Neural progenitor cell (in vitro differentiated cells): ENCODE measurements at regions not wholly inside any gene's neighbourhood (a gene's known extent, or its start where the extent isn't known, plus 50 kb on each side); places are given as distances from the start of the nearest gene placed in this dataset.

Experiments used
- DNase-seq: peaks from one replicate; pipeline ENCODE4 v3.0.0-alpha.2; 2016; ENCODE audit warnings: low spot score
- H2AFZ ChIP-seq: fragments of 200-600 bp; sonication (generic); replicated peaks from 2 replicates; pipeline ENCODE4 v1.6.1; 2016; ENCODE audit warnings: antibody characterized with exemption
- H3F3A ChIP-seq: fragments of 200-600 bp; sonication (generic); 2 replicates; pipeline ENCODE4 v1.6.1; 2016; ENCODE audit warnings: antibody characterized with exemption, low read depth
- H3K27ac ChIP-seq: fragments of 200-600 bp; sonication (generic); 2 replicates; pipeline ENCODE4 v1.5.1; 2016; ENCODE audit warnings: mild to moderate bottlenecking
- H3K27me3 ChIP-seq: fragments of 200-600 bp; sonication (generic); 2 replicates; pipeline ENCODE4 v1.6.1; 2016; ENCODE audit warnings: mild to moderate bottlenecking, moderate library complexity
- H3K36me3 ChIP-seq: fragments of 200-600 bp; sonication (generic); 2 replicates; pipeline ENCODE4 v1.5.1; 2016
- H3K4me1 ChIP-seq: fragments of 200-600 bp; sonication (generic); 2 replicates; pipeline ENCODE4 v1.6.1; 2016; ENCODE audit warnings: mixed run types
- H3K4me2 ChIP-seq: fragments of 200-600 bp; sonication (generic); 2 replicates; pipeline ENCODE4 v1.6.1; 2016
- H3K4me3 ChIP-seq: fragments of 200-600 bp; sonication (generic); 2 replicates; pipeline ENCODE4 v1.5.1; 2016
- H3K79me2 ChIP-seq: fragments of 200-600 bp; sonication (generic); 2 replicates; pipeline ENCODE4 v1.6.1; 2016; ENCODE audit warnings: low read depth
- H3K9ac ChIP-seq: fragments of 200-600 bp; sonication (generic); 2 replicates; pipeline ENCODE4 v1.6.1; 2016
- H3K9me3 ChIP-seq: fragments of 200-600 bp; sonication (generic); 2 replicates; pipeline ENCODE4 v1.5.1; 2016; ENCODE audit warnings: low read depth
- H4K20me1 ChIP-seq: fragments of 200-600 bp; sonication (generic); 2 replicates; pipeline ENCODE4 v1.6.1; 2016; ENCODE audit warnings: low read depth
- H3K27ac Mint-ChIP-seq: 3 replicates; pipeline ENCODE4 v1.8.0; 2021; ENCODE audit warnings: mixed read lengths
- H3K27me3 Mint-ChIP-seq: 2 replicates; pipeline ENCODE4 v1.8.0; 2022; ENCODE audit warnings: low read depth, mild to moderate bottlenecking, inconsistent platforms, moderate library complexity, mixed read lengths; ENCODE audit not compliant: insufficient read depth
- H3K36me3 Mint-ChIP-seq: 3 replicates; pipeline ENCODE4 v1.8.0; 2021; ENCODE audit warnings: mixed read lengths
- H3K4me1 Mint-ChIP-seq: 3 replicates; pipeline ENCODE4 v1.8.0; 2021; ENCODE audit warnings: mixed read lengths
- H3K4me3 Mint-ChIP-seq: 3 replicates; pipeline ENCODE4 v1.8.0; 2021; ENCODE audit warnings: mild to moderate bottlenecking, moderate library complexity, mixed read lengths
- H3K9me3 Mint-ChIP-seq: 3 replicates; pipeline ENCODE4 v1.8.0; 2020; ENCODE audit warnings: mixed read lengths
- CTCF ChIP-seq: fragments of 200-600 bp; sonication (generic); IDR thresholded peaks from 2 replicates; pipeline ENCODE4 v1.5.1; 2017; ENCODE audit warnings: antibody characterized with exemption, mild to moderate bottlenecking
- EZH2 ChIP-seq: fragments of 200-600 bp; sonication (generic); IDR thresholded peaks from 2 replicates; pipeline ENCODE4 v1.6.1; 2017; ENCODE audit warnings: antibody characterized with exemption, mild to moderate bottlenecking, moderate library complexity
- EZH2phosphoT487 ChIP-seq: fragments of 200-600 bp; sonication (generic); IDR thresholded peaks from 2 replicates; pipeline ENCODE4 v1.6.1; 2017; ENCODE audit warnings: antibody characterized with exemption

GRCh38 chr6:40762981-40763380, 175.8 kb upstream of the LRFN2 start:
- H3K4me2 ChIP-seq: no peak overlapping the region
- H3K4me3 Mint-ChIP-seq: no peak overlapping the region
- H3K4me1 ChIP-seq: no peaks in the 10 kb centered on the region
- H3K9ac ChIP-seq: no peak overlapping the region
- H3K36me3 ChIP-seq: no peaks in the 10 kb centered on the region
- no peaks in the 10 kb centered on the region for H3K9me3 Mint-ChIP-seq
- no peaks in the 10 kb centered on the region for H4K20me1 ChIP-seq
- H3K36me3 Mint-ChIP-seq: no peaks in the 10 kb centered on the region
- no peaks in the 10 kb centered on the region for H3K9me3 ChIP-seq
- peaks cover 3% of the 10 kb centered on the region for H3K4me1 Mint-ChIP-seq
- no peak overlapping the region for H3K4me3 ChIP-seq
- no peak overlapping the region for H3K27ac Mint-ChIP-seq
- H3F3A ChIP-seq: no peaks in the 10 kb centered on the region
- H3K27me3 ChIP-seq: no peaks in the 10 kb centered on the region
- H3K79me2 ChIP-seq: no peaks in the 10 kb centered on the region
- no peak for DNase-seq
- TF ChIP-seq EZH2phosphoT487 (no peak), EZH2 (no peak), CTCF (no peak)
- H3K27ac ChIP-seq: no peak overlapping the region
- peaks cover 5% of the 10 kb centered on the region for H3K27me3 Mint-ChIP-seq
- H2AFZ ChIP-seq: no peak overlapping the region

- H3K27ac ChIP-seq: no peak overlapping the region
- TF ChIP-seq EZH2phosphoT487 (no peak), EZH2 (no peak), CTCF (no peak)
- H3K27ac Mint-ChIP-seq: no peak overlapping the region
- H3K36me3 ChIP-seq: no peaks in the 10 kb centered on the region
- no peaks in the 10 kb centered on the region for H4K20me1 ChIP-seq
- H3K79me2 ChIP-seq: no peaks in the 10 kb centered on the region
- no peak for DNase-seq
- H2AFZ ChIP-seq: no peak overlapping the region
- H3K27me3 Mint-ChIP-seq: peaks cover 3% of the 10 kb centered on the region
- no peak overlapping the region for H3K4me3 ChIP-seq
- no peaks in the 10 kb centered on the region for H3K4me1 ChIP-seq
- no peak overlapping the region for H3K9ac ChIP-seq
- no peak overlapping the region for H3K4me2 ChIP-seq
- H3K9me3 ChIP-seq: no peaks in the 10 kb centered on the region
- no peaks in the 10 kb centered on the region for H3K9me3 Mint-ChIP-seq
- no peaks in the 10 kb centered on the region for H3K27me3 ChIP-seq
- H3F3A ChIP-seq: no peaks in the 10 kb centered on the region
- no peaks in the 10 kb centered on the region for H3K36me3 Mint-ChIP-seq
- H3K4me1 Mint-ChIP-seq: peaks cover 2% of the 10 kb centered on the region
- no peak overlapping the region for H3K4me3 Mint-ChIP-seq
Measured at GRCh38 chr6:40760887-40761286, 173.7 kb upstream of the LRFN2 start.

DNA sequence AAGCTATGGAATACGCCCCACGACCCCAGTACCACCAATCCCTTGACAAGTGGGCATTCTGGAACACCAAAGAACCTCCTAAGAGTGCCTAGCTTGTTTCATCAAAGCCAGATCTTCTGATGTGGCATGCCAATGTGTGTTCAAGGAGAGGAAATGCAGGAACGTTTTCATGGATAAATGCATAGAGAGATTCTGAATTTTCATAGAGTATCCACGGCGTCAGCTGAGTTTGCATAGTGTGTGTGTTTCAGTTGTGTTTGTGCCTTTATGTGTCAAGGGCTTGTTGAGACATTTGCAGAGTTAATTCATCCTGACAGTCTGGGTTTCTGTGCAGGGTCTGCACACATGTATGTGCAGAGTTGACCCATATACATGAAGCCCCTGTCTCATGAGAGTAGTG, 172.7 kb upstream of the LRFN2 start:
- H3K4me2 ChIP-seq: no peak overlapping the region
- no peak overlapping the region for H2AFZ ChIP-seq
- no peak overlapping the region for H3K9ac ChIP-seq
- no peaks in the 10 kb centered on the region for H3K27me3 ChIP-seq
- no peaks in the 10 kb centered on the region for H3K9me3 ChIP-seq
- H3K27me3 Mint-ChIP-seq: peaks cover 4% of the 10 kb centered on the region
- no peak overlapping the region for H3K4me3 Mint-ChIP-seq
- no peaks in the 10 kb centered on the region for H3F3A ChIP-seq
- no peak overlapping the region for H3K27ac ChIP-seq
- no peak overlapping the region for H3K27ac Mint-ChIP-seq
- no peaks in the 10 kb centered on the region for H3K36me3 ChIP-seq
- peaks cover 8% of the 10 kb centered on the region for H3K4me1 ChIP-seq
- H3K79me2 ChIP-seq: no peaks in the 10 kb centered on the region
- H3K9me3 Mint-ChIP-seq: no peaks in the 10 kb centered on the region
- H3K4me1 Mint-ChIP-seq: peaks cover 6% of the 10 kb centered on the region
- TF ChIP-seq EZH2: no peak
- no peak for TF ChIP-seq CTCF
- TF ChIP-seq EZH2phosphoT487: no peak
- H3K36me3 Mint-ChIP-seq: no peaks in the 10 kb centered on the region
- H3K4me3 ChIP-seq: no peak overlapping the region
- DNase-seq: no peak
- no peaks in the 10 kb centered on the region for H4K20me1 ChIP-seq

DNA sequence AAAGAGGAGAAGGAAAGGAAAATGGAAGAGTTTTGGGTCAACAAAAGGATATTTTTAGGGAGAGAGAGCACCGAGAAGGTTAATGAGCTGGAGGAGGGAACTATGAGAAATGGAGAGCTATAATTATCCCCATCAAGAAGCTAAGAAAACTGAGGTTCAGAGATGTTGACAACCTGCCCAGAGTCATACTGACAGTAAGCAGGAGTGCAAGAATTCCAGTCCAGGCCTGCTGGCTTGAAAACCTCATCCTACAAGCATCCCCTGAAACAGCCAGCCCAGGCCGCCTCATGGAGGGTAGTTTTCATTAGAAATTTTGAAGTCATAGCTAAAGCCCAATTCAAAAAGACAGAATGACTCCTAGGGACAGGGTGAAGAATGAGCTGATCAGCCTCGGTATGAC, 172.1 kb upstream of the LRFN2 start:
- DNase-seq: no peak
- no peak overlapping the region for H3K4me3 Mint-ChIP-seq

More for the DNA sequence above, 172.1 kb upstream of the LRFN2 start:
- Histone ChIP-seq H3F3A (no peaks in the 10 kb centered on the region), H3K27me3 (no peaks in the 10 kb centered on the region), H2AFZ (no peak overlapping the region), H3K4me2 (no peak overlapping the region), H3K79me2 (no peaks in the 10 kb centered on the region), H3K9me3 (no peaks in the 10 kb centered on the region), H3K36me3 (no peaks in the 10 kb centered on the region), H3K4me1 (peaks cover 9% of the 10 kb centered on the region), H3K27ac (no peak overlapping the region), H4K20me1 (no peaks in the 10 kb centered on the region), H3K4me3 (no peak overlapping the region), H3K9ac (no peak overlapping the region)
- Mint-ChIP-seq H3K27ac (no peak overlapping the region), H3K4me1 (peaks cover 11% of the 10 kb centered on the region), H3K9me3 (no peaks in the 10 kb centered on the region), H3K27me3 (peaks cover 4% of the 10 kb centered on the region), H3K36me3 (no peaks in the 10 kb centered on the region)
- TF ChIP-seq CTCF (no peak), EZH2phosphoT487 (no peak)
